ENCODE measurements at regions not wholly inside any gene's neighbourhood (a gene's known extent, or its start where the extent isn't known, plus 50 kb on each side); places are given as distances from the start of the nearest gene placed in this dataset.
A peak's percentile ranks its signal among the peaks of the same experiment; 100 is the strongest.

DNA sequence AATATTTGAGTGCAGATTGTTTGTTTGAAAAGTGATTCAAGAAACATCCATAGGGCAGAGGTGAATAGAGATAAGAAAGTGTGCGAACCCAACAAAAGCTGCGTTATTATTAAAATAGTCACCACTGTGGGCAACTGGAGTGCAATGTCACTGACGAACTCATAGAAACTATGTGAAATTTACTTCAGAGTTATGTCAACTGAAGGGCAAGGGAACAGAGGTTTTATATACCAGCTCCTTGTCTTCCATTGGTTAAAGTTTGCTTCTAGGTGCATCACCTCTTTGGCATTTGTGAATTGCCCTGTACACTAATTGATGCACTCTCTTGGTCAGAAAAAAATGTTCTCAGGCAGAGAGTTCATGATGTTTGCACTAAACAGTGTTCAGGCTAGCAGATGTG, 110.5 kb upstream of the NYAP2 start:
- 54 to 69% methylated on average over 3 of the region's 3 CpGs for WGBS, 2 donors

DNA sequence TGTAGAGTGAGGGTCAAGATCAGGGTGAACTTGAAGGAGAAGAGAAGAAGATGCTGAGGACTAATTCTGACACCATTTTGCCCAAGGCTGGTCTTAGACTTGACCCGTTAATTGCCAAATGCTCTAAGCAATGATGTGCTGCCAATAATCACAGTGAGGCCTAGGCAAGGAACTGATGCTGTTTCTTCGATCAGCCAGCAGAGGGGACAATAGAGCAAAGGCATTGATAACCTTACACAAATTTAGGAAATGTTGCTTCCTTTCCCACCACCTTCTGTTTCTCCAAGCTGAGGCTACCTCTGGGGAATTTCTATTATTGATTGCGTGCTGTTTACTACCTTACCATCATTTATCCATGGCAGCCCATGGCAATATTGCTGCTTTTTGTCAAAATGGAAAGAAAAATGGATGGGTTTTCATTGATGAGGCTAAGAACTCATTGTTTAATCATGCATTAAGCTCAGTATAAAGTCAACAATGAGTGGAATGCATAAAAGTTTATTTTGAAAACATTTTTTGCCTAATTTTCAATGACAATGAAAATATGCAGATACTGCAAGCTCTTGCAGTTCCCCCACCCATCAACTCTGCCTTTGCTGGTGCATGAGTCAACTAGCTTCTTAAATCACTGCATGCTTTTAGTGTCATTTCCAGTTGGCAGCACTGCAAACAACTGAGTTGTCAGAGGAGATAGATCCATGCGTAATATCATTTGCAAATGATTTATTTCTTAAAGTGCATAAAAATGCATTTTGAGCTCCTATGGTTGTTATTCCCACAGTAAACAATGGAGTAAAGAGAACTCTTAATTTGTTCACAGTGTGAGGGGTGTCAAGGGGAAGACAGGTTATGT, 116.4 kb upstream of the NYAP2 start:
- Histone ChIP-seq H3K27me3 (no peaks in the 10 kb centered on the region), H3K27ac (no peak overlapping the region), H3K36me3 (no peaks in the 10 kb centered on the region), H3K4me3 (no peak overlapping the region), H3K4me1 (no peaks in the 10 kb centered on the region), H3K9me3 (no peaks in the 10 kb centered on the region)
- 42 to 45% methylated on average over 4 of the region's 4 CpGs for WGBS, 2 donors
- ATAC-seq (ENCODE audit: low FRiP score in 2 of 2) (peak in 1 of 2 donors; percentile 32), DNase-seq (no peak)
- TF ChIP-seq, protein P1, sequence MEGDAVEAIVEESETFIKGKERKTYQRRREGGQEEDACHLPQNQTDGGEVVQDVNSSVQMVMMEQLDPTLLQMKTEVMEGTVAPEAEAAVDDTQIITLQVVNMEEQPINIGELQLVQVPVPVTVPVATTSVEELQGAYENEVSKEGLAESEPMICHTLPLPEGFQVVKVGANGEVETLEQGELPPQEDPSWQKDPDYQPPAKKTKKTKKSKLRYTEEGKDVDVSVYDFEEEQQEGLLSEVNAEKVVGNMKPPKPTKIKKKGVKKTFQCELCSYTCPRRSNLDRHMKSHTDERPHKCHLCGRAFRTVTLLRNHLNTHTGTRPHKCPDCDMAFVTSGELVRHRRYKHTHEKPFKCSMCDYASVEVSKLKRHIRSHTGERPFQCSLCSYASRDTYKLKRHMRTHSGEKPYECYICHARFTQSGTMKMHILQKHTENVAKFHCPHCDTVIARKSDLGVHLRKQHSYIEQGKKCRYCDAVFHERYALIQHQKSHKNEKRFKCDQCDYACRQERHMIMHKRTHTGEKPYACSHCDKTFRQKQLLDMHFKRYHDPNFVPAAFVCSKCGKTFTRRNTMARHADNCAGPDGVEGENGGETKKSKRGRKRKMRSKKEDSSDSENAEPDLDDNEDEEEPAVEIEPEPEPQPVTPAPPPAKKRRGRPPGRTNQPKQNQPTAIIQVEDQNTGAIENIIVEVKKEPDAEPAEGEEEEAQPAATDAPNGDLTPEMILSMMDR (IDR thresholded peaks at IDR 0.05), result peak; percentile 21 to 65 (median 48)
- TF ChIP-seq POLR2AphosphoS5 (IDR thresholded peaks at IDR 0.05) (no peak), EP300 (IDR thresholded peaks at IDR 0.05) (no peak), POLR2A (IDR thresholded peaks at IDR 0.05) (no peak)

More for the DNA sequence above, 110.5 kb upstream of the NYAP2 start:
- Histone ChIP-seq H3K9me3 (no peaks in the 10 kb centered on the region), H3K27me3 (no peaks in the 10 kb centered on the region), H3K4me3 (no peak overlapping the region), H3K4me1 (no peaks in the 10 kb centered on the region), H3K27ac (no peak overlapping the region), H3K36me3 (no peaks in the 10 kb centered on the region)
- TF ChIP-seq, protein P1 (IDR thresholded peaks at IDR 0.05), result no peak
- TF ChIP-seq POLR2AphosphoS5 (IDR thresholded peaks at IDR 0.05), result no peak
- TF ChIP-seq EP300 (IDR thresholded peaks at IDR 0.05), result no peak
- no peak for TF ChIP-seq POLR2A (IDR thresholded peaks at IDR 0.05)
- DNase-seq, result no peak
- ATAC-seq (ENCODE audit: low FRiP score in 2 of 2), result no peak

DNA sequence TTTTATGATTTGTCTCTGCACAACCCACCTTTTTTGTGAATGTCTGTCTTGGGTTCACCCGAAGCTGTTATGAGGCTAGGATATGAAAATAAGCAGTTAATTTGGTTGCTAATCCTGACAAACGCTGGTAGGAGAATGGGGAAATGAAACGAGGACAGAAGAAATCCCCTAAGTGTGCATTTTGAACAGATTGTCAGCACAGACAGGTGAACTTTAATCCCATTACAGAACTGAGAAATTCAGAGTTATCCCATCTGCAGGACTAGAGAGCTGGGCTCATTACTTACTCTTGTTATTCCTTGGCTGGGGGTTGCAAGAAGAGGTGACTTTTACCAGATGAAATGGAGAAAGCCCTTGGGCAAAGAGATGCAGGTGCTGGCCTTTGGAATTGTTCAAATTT, 123.3 kb upstream of the NYAP2 start:
- 66 to 71% methylated on average over 3 of the region's 3 CpGs for WGBS, 2 donors
- ATAC-seq (ENCODE audit: low FRiP score in 2 of 2), result no peak

DNA sequence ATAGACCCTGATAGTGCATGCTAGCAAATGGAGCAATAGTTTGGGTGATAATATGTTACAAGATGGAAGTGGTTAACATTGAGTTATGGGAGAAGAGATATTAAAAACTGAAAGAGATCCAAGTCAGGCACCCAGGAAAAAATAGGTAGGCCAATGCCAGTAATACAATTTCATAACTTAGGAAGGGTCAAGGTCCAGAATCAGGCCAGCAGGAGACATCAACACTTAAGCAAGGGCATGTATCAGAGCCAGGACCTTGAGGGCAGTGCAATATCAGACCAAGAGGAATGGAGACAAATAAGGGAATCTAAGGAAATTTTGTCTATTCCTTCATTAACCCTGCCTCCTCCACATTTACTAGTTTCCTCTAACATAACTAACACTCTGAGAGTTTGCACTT, 124.1 kb upstream of the NYAP2 start:
- ATAC-seq (ENCODE audit: low FRiP score in 2 of 2), result no peak
- no peak overlapping the region for H3K27ac ChIP-seq
- no peak for DNase-seq
- TF ChIP-seq POLR2AphosphoS5 (IDR thresholded peaks at IDR 0.05), result no peak
- no peak for TF ChIP-seq EP300 (IDR thresholded peaks at IDR 0.05)
- TF ChIP-seq, protein P1 (IDR thresholded peaks at IDR 0.05), result no peak
- no peak for TF ChIP-seq POLR2A (IDR thresholded peaks at IDR 0.05)
- no peaks in the 10 kb centered on the region for H3K36me3 ChIP-seq
- no peaks in the 10 kb centered on the region for H3K27me3 ChIP-seq
- H3K4me3 ChIP-seq, result no peak overlapping the region
- no peaks in the 10 kb centered on the region for H3K4me1 ChIP-seq
- peaks cover 0 to 7% (median 0%) of the 10 kb centered on the region in 4 donors for H3K9me3 ChIP-seq

More for the DNA sequence above, 123.3 kb upstream of the NYAP2 start:
- Histone ChIP-seq H3K4me1 (no peaks in the 10 kb centered on the region), H3K9me3 (peaks cover 0 to 7% (median 0%) of the 10 kb centered on the region in 4 donors), H3K27me3 (no peaks in the 10 kb centered on the region), H3K27ac (no peak overlapping the region), H3K4me3 (no peak overlapping the region), H3K36me3 (no peaks in the 10 kb centered on the region)
- no peak for DNase-seq
- TF ChIP-seq POLR2AphosphoS5 (IDR thresholded peaks at IDR 0.05) (no peak), POLR2A (IDR thresholded peaks at IDR 0.05) (no peak), EP300 (IDR thresholded peaks at IDR 0.05) (no peak)
- TF ChIP-seq, protein P1 (IDR thresholded peaks at IDR 0.05), result no peak

DNA sequence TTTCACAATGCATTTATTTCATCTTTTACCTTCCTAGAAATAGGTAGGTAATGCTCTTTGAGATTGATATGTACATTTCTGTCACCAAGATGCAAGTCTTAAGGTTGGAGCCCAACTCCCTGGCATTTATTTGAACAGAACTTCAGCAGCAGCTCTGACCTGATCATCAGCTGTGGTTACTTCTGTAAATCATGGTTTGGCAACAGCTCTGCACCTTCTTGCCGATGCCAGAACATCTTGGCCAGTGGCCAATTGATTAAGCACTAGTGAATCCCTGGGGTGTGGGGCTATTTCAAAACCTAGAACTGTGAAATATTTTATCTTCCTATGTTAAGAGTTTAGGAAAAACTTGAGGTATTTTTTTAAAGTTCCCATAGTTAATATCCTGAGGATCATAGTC, 124.8 kb upstream of the NYAP2 start:
- Histone ChIP-seq H3K36me3 (no peaks in the 10 kb centered on the region), H3K4me3 (no peak overlapping the region), H3K4me1 (no peaks in the 10 kb centered on the region), H3K27me3 (no peaks in the 10 kb centered on the region), H3K27ac (no peak overlapping the region), H3K9me3 (peaks cover 0 to 7% (median 0%) of the 10 kb centered on the region in 4 donors)
- ATAC-seq (ENCODE audit: low FRiP score in 2 of 2), result no peak
- TF ChIP-seq, protein P1 (IDR thresholded peaks at IDR 0.05), result no peak
- TF ChIP-seq POLR2A (IDR thresholded peaks at IDR 0.05) (no peak), POLR2AphosphoS5 (IDR thresholded peaks at IDR 0.05) (no peak), EP300 (IDR thresholded peaks at IDR 0.05) (no peak)
- 0 to 9% methylated on average over 1 of the region's 1 CpG for WGBS, 2 donors
- no peak for DNase-seq

All from upper lobe of left lung (tissue), 6 donors.